ENCODE measurements at regions not wholly inside any gene's neighbourhood (a gene's known extent, or its start where the extent isn't known, plus 50 kb on each side); places are given as distances from the start of the nearest gene placed in this dataset.
"Not testable (repeated sequence)": the region's sequence is repeated elsewhere in the genome, so short reads cannot be mapped to it uniquely, and the experiment has no call there.

DNA sequence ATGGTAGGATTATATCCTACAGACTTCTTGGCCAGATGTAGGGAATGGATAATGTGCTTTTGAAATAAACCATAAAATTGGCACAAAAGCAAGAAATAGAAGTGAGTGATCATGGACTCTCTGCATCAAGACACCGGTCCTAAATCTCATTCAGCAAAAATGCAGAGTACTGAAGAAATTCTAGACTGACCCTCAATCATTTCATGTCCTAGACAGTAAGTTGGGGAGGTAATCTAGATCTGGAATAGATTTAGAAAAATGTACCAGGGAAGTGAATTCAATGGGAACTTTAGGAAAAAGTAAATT lies 69.7 kb upstream of the ADTRP start:
- Histone ChIP-seq H3K4me2 (replicated peaks; ENCODE audit: low read depth, low read length, poor library complexity, severe bottlenecking) (no peak overlapping the region), H3K4me3 (ENCODE audit: control extremely low read depth in 1 of 5, extremely low read depth in 1 of 5, insufficient read depth in 1 of 5, low read depth in 2 of 5, low read length in 4 of 5) (no peak overlapping the region), H3K27ac (ENCODE audit: low read length in 2 of 2) (no peak overlapping the region), H3K9me3 (ENCODE audit: control extremely low read depth in 1 of 3, control insufficient read depth in 2 of 3, insufficient read depth in 1 of 3, low read length in 2 of 3) (no peaks in the 10 kb centered on the region), H3K4me1 (ENCODE audit: control insufficient read depth in 2 of 2, insufficient read depth in 2 of 2, low read length in 2 of 2) (no peaks in the 10 kb centered on the region), H2AFZ (ENCODE audit: insufficient read depth, low read depth, low read length, poor library complexity, severe bottlenecking) (no peak overlapping the region), H3K27me3 (replicated peaks in 1 of 4; ENCODE audit: control extremely low read depth in 1 of 4, control insufficient read depth in 3 of 4, insufficient read depth in 4 of 4, low read length in 3 of 4) (no peaks in the 10 kb centered on the region), H4K20me1 (ENCODE audit: control insufficient read depth, insufficient read depth, low read length, poor library complexity, severe bottlenecking) (no peaks in the 10 kb centered on the region), H3K36me3 (replicated peaks in 1 of 2; ENCODE audit: control extremely low read depth in 1 of 2, control insufficient read depth in 1 of 2, extremely low read depth in 1 of 2, insufficient read depth in 2 of 2, low read length in 1 of 2) (no peaks in the 10 kb centered on the region), H3K79me2 (ENCODE audit: control insufficient read depth, insufficient read depth, low read length) (no peaks in the 10 kb centered on the region), H3K9ac (ENCODE audit: low read length) (no peak overlapping the region)
- ATAC-seq (ENCODE audit: low read depth) (no peak), DNase-seq (no peak)
- ChIA-PET CTCF (no interaction called here), POLR2A (no interaction called here)
- Mint-ChIP-seq H3K9me3 (ENCODE audit: insufficient read depth) (no peaks in the 10 kb centered on the region), H3K4me3 (no peak overlapping the region), H3K4me1 (no peaks in the 10 kb centered on the region), H3K27ac (no peak overlapping the region), H3K27me3 (peaks cover 3% of the 10 kb centered on the region)
- WGBS (ENCODE audit: insufficient coverage) = no CpG with 5 or more reads among the region's 1 CpG
- intact Hi-C loops (cut with micrococcal nuclease) = no loop called here
- TF ChIP-seq CTCF (IDR thresholded peaks at IDR 0.05) (no peak), EZH2 (IDR thresholded peaks at IDR 0.05; ENCODE audit: borderline replicate concordance, insufficient read depth, low read depth, low read length, poor library complexity, severe bottlenecking) (no peak)

- no peak overlapping the region for H3K9ac ChIP-seq (ENCODE audit: low read length)
- no peak overlapping the region for H3K27ac Mint-ChIP-seq
- no peaks in the 10 kb centered on the region for H3K36me3 ChIP-seq (replicated peaks in 1 of 2; ENCODE audit: control extremely low read depth in 1 of 2, control insufficient read depth in 1 of 2, extremely low read depth in 1 of 2, insufficient read depth in 2 of 2, low read length in 1 of 2)
- H3K27me3 Mint-ChIP-seq = peaks cover 3% of the 10 kb centered on the region
- H3K4me1 Mint-ChIP-seq = no peaks in the 10 kb centered on the region
- TF ChIP-seq CTCF (IDR thresholded peaks at IDR 0.05) (no peak), EZH2 (IDR thresholded peaks at IDR 0.05; ENCODE audit: borderline replicate concordance, insufficient read depth, low read depth, low read length, poor library complexity, severe bottlenecking) (no peak)
- no peak overlapping the region for H3K4me3 ChIP-seq (ENCODE audit: control extremely low read depth in 1 of 5, extremely low read depth in 1 of 5, insufficient read depth in 1 of 5, low read depth in 2 of 5, low read length in 4 of 5)
- H3K9me3 ChIP-seq (ENCODE audit: control extremely low read depth in 1 of 3, control insufficient read depth in 2 of 3, insufficient read depth in 1 of 3, low read length in 2 of 3) = no peaks in the 10 kb centered on the region
- CTCF ChIA-PET = no interaction called here
- no peaks in the 10 kb centered on the region for H3K9me3 Mint-ChIP-seq (ENCODE audit: insufficient read depth)
- no peaks in the 10 kb centered on the region for H3K79me2 ChIP-seq (ENCODE audit: control insufficient read depth, insufficient read depth, low read length)
- intact Hi-C loops (cut with micrococcal nuclease) = no loop called here
- WGBS (ENCODE audit: insufficient coverage) = 98% methylated on average over 5 of the region's 6 CpGs
- POLR2A ChIA-PET = no interaction called here
- no peak overlapping the region for H3K4me3 Mint-ChIP-seq
- DNase-seq = no peak
- no peak overlapping the region for H3K27ac ChIP-seq (ENCODE audit: low read length in 2 of 2)
- no peaks in the 10 kb centered on the region for H4K20me1 ChIP-seq (ENCODE audit: control insufficient read depth, insufficient read depth, low read length, poor library complexity, severe bottlenecking)
- H3K4me2 ChIP-seq (replicated peaks; ENCODE audit: low read depth, low read length, poor library complexity, severe bottlenecking) = no peak overlapping the region
- H3K4me1 ChIP-seq (ENCODE audit: control insufficient read depth in 2 of 2, insufficient read depth in 2 of 2, low read length in 2 of 2) = no peaks in the 10 kb centered on the region
- no peak overlapping the region for H2AFZ ChIP-seq (ENCODE audit: insufficient read depth, low read depth, low read length, poor library complexity, severe bottlenecking)
- no peaks in the 10 kb centered on the region for H3K27me3 ChIP-seq (replicated peaks in 1 of 4; ENCODE audit: control extremely low read depth in 1 of 4, control insufficient read depth in 3 of 4, insufficient read depth in 4 of 4, low read length in 3 of 4)
- ATAC-seq (ENCODE audit: low read depth) = no peak
These were observed 69.1 kb upstream of the ADTRP start for GRCh38 chr6:11847515-11848345.

DNA sequence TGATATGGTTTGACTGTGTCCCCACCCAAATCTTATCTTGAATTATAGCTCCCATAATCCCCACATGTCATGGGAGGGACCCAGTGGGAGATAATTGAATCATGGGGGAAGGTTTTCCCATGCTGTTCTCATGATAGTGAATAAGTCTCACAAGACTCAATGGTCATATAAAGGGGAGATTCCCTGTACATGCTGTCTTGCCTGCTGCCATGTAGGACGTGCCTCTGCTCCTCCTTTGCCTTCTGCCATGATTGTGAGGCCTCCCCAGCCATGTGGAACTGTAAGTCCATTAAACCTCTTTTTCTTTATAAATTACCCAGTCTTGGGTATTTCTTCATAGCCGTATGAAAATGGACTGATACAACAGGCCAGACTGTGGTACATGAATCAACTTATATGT lies 68.5 kb upstream of the ADTRP start:
- POLR2A ChIA-PET; H3K4me1 ChIP-seq (ENCODE audit: control insufficient read depth in 2 of 2, insufficient read depth in 2 of 2, low read length in 2 of 2); H3K27me3 ChIP-seq (replicated peaks in 1 of 4; ENCODE audit: control extremely low read depth in 1 of 4, control insufficient read depth in 3 of 4, insufficient read depth in 4 of 4, low read length in 3 of 4); H4K20me1 ChIP-seq (ENCODE audit: control insufficient read depth, insufficient read depth, low read length, poor library complexity, severe bottlenecking); ATAC-seq (ENCODE audit: low read depth); H3K4me2 ChIP-seq (replicated peaks; ENCODE audit: low read depth, low read length, poor library complexity, severe bottlenecking); H3K4me1 Mint-ChIP-seq; H3K27ac ChIP-seq (ENCODE audit: low read length in 2 of 2); DNase-seq; CTCF ChIA-PET; H3K79me2 ChIP-seq (ENCODE audit: control insufficient read depth, insufficient read depth, low read length); H3K4me3 Mint-ChIP-seq; H3K4me3 ChIP-seq (ENCODE audit: control extremely low read depth in 1 of 5, extremely low read depth in 1 of 5, insufficient read depth in 1 of 5, low read depth in 2 of 5, low read length in 4 of 5); intact Hi-C loops (cut with micrococcal nuclease); H3K27me3 Mint-ChIP-seq; H3K27ac Mint-ChIP-seq; H3K9me3 ChIP-seq (ENCODE audit: control extremely low read depth in 1 of 3, control insufficient read depth in 2 of 3, insufficient read depth in 1 of 3, low read length in 2 of 3); H3K9me3 Mint-ChIP-seq (ENCODE audit: insufficient read depth); H3K9ac ChIP-seq (ENCODE audit: low read length); H2AFZ ChIP-seq (ENCODE audit: insufficient read depth, low read depth, low read length, poor library complexity, severe bottlenecking); H3K36me3 ChIP-seq (replicated peaks in 1 of 2; ENCODE audit: control extremely low read depth in 1 of 2, control insufficient read depth in 1 of 2, extremely low read depth in 1 of 2, insufficient read depth in 2 of 2, low read length in 1 of 2): not testable (repeated sequence)
- WGBS (ENCODE audit: insufficient coverage) = 100% methylated on average over 1 of the region's 2 CpGs
